Right lung (tissue), 2 donors: ENCODE measurements at regions not wholly inside any gene's neighbourhood (a gene's known extent, or its start where the extent isn't known, plus 50 kb on each side); places are given as distances from the start of the nearest gene placed in this dataset.
"Not testable (repeated sequence)": the region's sequence is repeated elsewhere in the genome, so short reads cannot be mapped to it uniquely, and the experiment has no call there.

ENCODE experiments used
- DNase-seq, 2 donors: peaks; one replicate each; pipeline ENCODE4 v3.0.0-alpha.2; 2013

GRCh38 chr6:6412700-6413099, 92.2 kb upstream of the F13A1 start:
- DNase-seq: no peak

- no peak for DNase-seq
These were observed 94.5 kb upstream of the F13A1 start for GRCh38 chr6:6414931-6415330.

DNA sequence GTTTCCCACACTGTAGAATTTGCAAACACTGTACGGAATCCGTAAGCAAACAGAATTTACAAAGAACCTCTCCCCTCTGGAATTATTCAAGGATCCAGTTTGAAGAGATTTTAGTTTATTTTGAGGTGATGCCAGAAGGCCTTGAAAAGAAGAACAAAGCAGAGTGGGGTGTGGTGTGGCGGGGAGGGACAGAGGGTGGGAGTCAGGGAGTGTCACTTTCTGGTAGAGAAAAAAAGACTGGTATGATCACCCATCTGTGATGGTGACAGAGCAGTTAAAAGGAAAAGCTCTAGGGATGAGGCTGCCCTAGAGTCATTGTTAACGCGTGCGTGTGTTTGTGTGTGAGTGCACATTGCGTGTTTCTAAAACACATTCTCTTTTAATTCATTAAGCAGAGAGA, 97.0 kb upstream of the F13A1 start:
- DNase-seq: no peak

GRCh38 chr6:6418421-6418820, 98.0 kb upstream of the F13A1 start:
- DNase-seq: no peak

DNA sequence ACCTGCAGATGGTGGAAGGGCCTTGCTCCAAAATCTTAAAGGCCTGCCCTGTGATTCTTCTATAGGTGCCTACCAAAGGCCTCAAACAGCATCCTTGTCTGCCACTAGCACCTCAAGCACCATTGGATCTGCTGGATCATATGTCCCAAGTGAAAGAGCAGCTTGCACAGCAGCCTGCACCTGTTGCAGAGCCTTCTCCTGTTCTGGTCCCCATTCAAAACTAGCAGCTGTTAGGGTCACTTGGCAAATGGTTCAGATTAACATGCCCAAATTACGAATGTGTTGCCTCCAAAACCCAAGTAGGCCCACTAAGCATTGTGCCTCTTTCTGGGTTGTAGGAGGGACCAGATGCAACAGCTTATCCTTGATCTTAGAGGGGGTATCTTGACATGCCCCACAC, 99.6 kb upstream of the F13A1 start:
- DNase-seq: no peak

DNA sequence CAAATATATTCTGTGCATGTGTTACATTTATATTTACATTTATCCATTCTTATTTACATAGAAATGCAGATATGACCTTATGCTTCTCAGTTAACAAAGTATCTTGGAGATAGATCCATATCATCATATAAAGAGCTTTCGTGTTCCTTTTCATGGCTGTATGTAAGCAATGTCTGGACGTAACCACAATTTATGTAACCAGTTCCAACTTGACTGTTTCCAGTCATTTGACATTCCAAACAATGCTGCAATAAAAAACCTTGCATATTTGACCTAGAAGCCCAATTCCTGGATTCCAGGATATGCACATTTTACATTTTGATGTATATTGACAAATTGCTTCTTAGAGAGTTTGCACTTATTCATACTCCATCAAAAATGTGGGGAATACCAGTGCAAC, 113.7 kb upstream of the F13A1 start:
- DNase-seq: no peak

GRCh38 chr6:6434723-6435122, 114.3 kb upstream of the F13A1 start:
- no peak for DNase-seq

DNA sequence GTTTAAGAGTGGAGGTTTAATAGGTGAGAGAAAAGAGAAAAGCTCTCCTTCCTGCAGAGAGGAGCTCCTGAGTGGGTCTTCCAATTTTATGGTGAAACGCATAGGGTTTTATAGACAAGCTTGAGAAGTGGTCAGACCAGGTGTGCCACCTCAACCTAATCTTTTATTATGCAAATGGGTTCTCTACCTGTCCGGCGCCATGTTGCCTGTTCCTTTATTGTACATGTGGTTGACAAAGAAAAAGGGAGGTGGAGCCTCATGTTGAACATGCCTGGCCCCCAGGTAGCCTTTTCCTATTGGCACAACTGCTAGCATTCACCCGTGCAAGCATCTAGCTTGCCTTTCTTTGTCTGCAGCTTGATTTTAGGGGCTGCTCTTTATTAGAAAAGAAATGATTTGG, 115.9 kb upstream of the F13A1 start:
- no peak for DNase-seq

GRCh38 chr6:6436946-6437345, 116.5 kb upstream of the F13A1 start:
- DNase-seq: no peak

GRCh38 chr6:6438286-6438685, 117.8 kb upstream of the F13A1 start:
- no peak for DNase-seq

- no peak for DNase-seq
These were observed 119.3 kb upstream of the F13A1 start for GRCh38 chr6:6439778-6440177.

GRCh38 chr6:6452002-6452401, 131.5 kb upstream of the F13A1 start:
- no peak for DNase-seq

DNA sequence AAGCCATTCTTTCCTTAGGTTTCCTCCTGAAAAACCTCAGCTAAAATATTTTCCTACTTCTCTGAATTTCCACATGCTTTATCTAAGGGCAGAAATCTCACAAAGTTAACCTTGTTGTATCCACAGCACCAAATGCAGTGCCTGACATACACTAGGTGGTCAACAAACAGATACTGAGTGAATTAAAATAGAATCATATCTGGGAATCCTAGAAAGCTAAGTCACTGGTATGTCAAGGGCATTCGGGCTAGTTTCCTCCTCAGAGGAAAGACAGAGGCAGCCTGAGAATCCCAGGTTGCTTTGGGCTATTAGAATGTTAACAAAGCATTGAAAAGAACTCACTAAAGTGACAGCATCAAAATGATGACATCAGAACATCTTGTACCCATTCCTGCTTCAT, 132.7 kb upstream of the F13A1 start:
- no peak for DNase-seq

DNA sequence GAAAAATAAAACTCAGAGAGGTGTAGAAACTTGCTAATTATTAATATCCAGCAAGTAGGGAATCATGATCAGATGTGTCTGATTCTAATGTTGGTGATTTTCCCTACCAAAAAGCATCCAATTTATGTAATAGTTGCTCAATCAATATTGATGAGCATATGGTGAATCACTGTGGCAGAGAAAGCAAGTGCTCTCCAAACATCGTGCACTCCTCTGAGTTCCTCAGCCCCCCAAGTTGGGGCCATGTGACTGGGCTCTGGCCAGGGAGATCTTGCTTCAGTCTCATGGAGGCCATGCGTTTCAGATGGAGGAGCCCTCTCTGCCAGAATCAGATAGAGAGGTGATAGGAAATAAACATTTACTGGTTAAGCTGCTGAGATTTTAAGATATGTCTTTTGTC, 133.2 kb upstream of the LY86 start:
- no peak for DNase-seq

- no peak for DNase-seq
These were observed 130.3 kb upstream of the LY86 start for GRCh38 chr6:6458172-6458571.

DNA sequence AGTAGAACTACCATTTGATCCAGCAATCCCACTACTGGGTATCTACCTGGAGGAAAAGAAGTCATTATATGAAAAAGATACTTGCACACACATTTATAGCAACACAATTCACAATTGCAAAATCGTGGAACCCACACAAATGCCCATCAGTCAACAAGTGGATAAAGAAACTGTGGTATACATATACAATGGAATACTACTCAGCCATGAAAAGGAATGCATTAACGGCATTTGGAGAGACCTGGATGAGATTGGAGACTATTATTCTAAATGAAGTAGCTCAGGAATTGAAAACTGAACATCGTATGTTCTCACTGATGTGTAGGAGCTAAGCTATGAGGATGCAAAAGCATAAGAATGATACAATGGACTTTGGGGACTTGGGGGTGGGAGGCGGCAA, 128.6 kb upstream of the LY86 start:
- DNase-seq: not testable (repeated sequence)

DNA sequence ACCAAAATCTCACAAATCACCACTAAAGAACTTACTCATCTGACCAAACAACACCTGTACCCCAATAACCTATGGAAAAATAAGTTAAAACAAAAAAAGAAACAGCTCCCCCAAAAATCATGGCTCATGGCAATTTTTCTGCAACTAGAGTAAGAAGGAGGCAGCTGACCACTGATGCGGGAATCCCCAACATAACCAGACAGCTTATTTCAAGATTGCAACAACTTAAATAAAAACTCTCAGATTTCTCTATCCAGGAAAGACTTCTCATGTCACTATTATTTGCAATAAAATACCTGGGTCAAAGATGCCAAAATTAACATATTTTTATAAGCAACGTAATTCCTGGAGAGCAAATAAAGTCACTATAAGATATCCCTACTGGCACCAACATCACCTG, 128.1 kb upstream of the LY86 start:
- DNase-seq: no peak

- no peak for DNase-seq
These were observed 127.4 kb upstream of the LY86 start for GRCh38 chr6:6461138-6461537.

- no peak for DNase-seq
These were observed 121.4 kb upstream of the LY86 start for GRCh38 chr6:6466967-6467761.

DNA sequence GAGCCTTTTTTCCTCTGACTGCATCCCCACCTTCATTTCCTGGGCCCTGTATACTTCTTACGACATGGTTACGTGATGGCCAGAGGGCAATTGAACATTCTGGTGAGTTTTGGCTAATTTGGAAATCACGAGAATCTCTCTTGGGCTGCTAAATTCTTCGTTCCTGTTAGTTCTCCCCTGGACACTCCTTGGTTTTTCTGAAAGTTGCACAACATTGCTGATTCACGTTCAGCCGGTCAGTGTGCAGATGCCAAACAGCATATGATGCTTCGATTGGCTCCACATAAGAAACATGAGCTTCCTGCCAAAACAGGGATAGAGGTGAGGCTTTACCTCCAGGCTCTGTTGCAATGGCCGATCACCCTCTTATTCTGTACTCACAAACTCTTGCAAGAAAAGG, 119.4 kb upstream of the LY86 start:
- DNase-seq: no peak

GRCh38 chr6:6470123-6470522, 118.4 kb upstream of the LY86 start:
- no peak for DNase-seq

DNA sequence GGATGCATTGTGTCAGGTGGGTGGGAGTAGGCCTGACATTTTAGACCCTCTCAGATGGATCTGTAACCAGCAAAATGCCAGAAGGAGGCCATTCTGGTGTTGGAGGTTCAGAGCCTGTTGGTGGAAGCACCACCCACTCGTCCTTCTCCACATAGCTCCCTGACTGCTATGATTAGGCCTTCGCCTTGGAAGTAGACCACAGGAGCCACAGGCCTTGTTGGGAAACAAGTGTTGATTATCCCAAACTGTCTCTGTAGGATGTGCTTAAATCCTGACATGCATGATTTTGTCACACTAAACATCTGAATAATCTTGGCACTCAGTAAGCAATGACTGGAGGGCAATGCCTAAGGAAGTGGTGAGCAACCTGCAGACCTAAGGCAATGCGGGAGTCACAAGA, 117.2 kb upstream of the LY86 start:
- DNase-seq: no peak

- no peak for DNase-seq
These were observed 114.2 kb upstream of the LY86 start for GRCh38 chr6:6474170-6474920.

- DNase-seq: no peak
These were observed 108.7 kb upstream of the LY86 start for GRCh38 chr6:6479785-6480184.
